ENCODE measurements at regions not wholly inside any gene's neighbourhood (a gene's known extent, or its start where the extent isn't known, plus 50 kb on each side); places are given as distances from the start of the nearest gene placed in this dataset.
"Not testable (repeated sequence)": the region's sequence is repeated elsewhere in the genome, so short reads cannot be mapped to it uniquely, and the experiment has no call there.

DNA sequence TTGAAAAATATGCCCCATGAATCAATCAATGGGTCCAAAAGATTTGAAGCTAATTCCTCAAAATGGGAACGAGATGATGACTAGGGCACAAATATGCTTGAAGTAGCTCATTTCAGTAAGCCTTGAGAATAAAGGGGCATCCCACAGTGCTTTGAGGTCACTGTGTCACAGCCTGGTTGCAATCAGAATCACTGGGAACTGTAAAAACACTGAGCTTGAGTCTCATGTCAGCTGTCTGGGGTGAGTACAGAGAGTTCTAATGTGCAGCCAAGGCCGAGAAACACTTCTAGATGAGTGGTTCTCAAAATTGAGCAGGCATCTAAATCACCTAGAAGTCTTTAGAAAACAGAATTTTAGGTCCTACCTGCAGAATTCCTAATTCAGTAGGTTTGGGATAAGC lies 120.5 kb upstream of the EGFL6 start:
- no peaks in the 10 kb centered on the region for H3K36me3 ChIP-seq (ENCODE audit: insufficient read depth, low read depth, low read length)
- H3K4me3 ChIP-seq (ENCODE audit: low read length), result no peak overlapping the region
- no peaks in the 10 kb centered on the region for H3K9me3 ChIP-seq (ENCODE audit: insufficient read depth, low read depth, low read length)
- H3K27ac ChIP-seq (ENCODE audit: low read length), result no peak overlapping the region
- H3K4me1 ChIP-seq (ENCODE audit: insufficient read depth, low read length), result no peaks in the 10 kb centered on the region
- no peaks in the 10 kb centered on the region for H3K27me3 ChIP-seq (ENCODE audit: insufficient read depth, low read length)
- H3K9ac ChIP-seq (ENCODE audit: low read depth, low read length), result no peak overlapping the region

DNA sequence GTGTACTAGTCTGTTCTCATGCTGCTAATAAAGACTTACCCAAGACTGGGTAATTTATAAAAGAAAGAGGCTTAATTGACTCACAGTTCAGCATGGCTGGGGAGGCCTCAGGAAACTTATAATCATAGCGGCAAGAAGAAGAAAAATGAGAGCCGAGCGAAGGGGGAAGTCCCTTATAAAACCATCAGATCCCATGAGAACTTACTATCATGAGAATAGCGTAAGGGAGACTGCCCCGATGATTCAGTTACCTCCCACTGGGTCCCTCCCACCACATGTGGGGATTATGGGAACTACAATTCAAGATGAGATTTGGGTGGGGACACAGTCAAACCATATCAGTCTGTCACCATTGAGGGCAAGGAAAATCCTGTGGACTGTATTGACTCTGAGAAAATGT lies 121.8 kb upstream of the ATXN3L start:
- H3K4me3 ChIP-seq (ENCODE audit: low read length); H3K9ac ChIP-seq (ENCODE audit: low read depth, low read length); H3K27ac ChIP-seq (ENCODE audit: low read length); H3K4me1 ChIP-seq (ENCODE audit: insufficient read depth, low read length); H3K27me3 ChIP-seq (ENCODE audit: insufficient read depth, low read length); H3K9me3 ChIP-seq (ENCODE audit: insufficient read depth, low read depth, low read length); H3K36me3 ChIP-seq (ENCODE audit: insufficient read depth, low read depth, low read length): not testable (repeated sequence)

DNA sequence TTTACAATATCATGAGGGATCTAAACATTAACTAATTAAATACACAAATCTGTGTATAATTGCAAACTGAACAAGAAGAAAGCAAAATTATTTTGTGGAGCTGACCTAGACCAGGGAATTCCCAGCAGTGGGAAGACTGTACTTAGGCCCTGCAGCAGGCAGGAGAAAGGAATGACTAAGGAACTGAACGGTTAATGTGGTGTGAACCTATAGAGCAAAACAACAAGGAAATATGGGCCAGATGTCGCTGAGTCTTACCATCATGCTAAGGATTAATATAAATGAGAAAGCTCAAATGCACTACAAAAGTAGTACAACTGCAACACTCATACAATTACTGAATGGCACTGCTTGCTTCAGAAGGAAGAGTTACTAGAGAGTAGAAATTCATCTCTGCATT lies 120.3 kb upstream of the ATXN3L start:
- Histone ChIP-seq H3K27me3 (ENCODE audit: insufficient read depth, low read length) (no peaks in the 10 kb centered on the region), H3K4me3 (ENCODE audit: low read length) (no peak overlapping the region), H3K9me3 (ENCODE audit: insufficient read depth, low read depth, low read length) (no peaks in the 10 kb centered on the region)

DNA sequence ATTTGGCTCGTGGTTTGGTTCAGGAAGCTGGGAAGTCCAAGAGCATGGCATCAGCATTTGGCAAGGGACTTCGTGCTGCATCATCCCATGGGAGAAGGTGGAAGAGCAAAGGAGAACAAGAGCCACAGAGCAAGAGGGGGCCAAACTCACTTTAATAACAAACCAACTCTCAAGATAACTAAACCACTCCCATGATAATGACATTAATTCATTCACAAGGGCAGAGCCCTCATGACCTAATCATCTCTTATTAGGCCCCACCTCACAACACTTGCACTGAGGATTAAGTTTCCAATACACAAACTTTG lies 113.4 kb upstream of the ATXN3L start:
- no peaks in the 10 kb centered on the region for H3K9me3 ChIP-seq (ENCODE audit: insufficient read depth, low read depth, low read length)
- H3K4me3 ChIP-seq (ENCODE audit: low read length), result no peak overlapping the region
- peaks cover 2% of the 10 kb centered on the region; the same call in 1 of the 2 replicates for H3K4me1 ChIP-seq (ENCODE audit: insufficient read depth, low read length)
- H3K27ac ChIP-seq (ENCODE audit: low read length), result no peak overlapping the region
- no peak overlapping the region for H3K9ac ChIP-seq (ENCODE audit: low read depth, low read length)
- H3K36me3 ChIP-seq (ENCODE audit: insufficient read depth, low read depth, low read length), result no peaks in the 10 kb centered on the region
- H3K27me3 ChIP-seq (ENCODE audit: insufficient read depth, low read length), result no peaks in the 10 kb centered on the region

More for the DNA sequence above, 120.3 kb upstream of the ATXN3L start:
- Histone ChIP-seq H3K4me1 (ENCODE audit: insufficient read depth, low read length) (no peaks in the 10 kb centered on the region), H3K9ac (ENCODE audit: low read depth, low read length) (no peak overlapping the region), H3K27ac (ENCODE audit: low read length) (no peak overlapping the region), H3K36me3 (ENCODE audit: insufficient read depth, low read depth, low read length) (no peaks in the 10 kb centered on the region)

DNA sequence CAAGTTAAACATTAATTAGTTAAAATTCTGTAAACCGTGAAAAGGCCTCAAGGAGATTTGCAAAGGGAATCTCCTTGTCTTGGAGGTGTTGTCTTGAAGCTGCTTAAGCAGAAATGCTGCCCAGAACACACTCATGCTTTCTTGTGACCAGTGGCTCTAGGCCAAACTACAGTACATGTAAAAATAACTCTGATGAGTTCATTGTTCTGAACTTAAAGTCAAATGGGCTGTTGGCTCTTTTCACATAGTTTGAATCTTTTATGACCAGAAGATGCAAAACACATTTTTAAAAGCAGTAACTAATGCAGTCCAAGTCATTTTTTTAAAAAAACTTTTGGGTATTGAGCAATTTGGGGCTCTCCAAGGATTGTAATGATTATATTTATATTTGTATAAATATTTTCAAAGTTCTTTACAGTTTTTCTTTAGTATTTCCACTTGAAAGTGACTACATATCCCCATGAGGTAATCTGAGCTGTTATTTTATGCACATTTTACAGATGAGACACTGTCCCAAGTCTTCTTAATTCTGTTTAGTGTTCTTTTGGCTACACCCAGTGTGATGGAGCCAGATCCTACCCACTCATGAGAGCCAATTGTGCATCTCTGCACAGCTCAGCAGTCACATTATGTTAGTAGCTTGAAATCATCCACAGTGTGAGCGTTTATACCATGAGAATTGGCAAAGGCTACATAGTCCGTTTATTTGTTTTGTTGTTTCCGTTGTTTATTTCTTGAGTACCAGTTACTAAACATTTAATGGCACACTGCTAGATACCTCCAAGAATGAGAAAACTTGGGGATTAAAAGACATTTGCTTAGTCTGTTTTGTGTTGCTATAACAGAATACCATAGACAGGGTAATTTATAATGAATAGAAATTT lies 112.8 kb upstream of the ATXN3L start:
- no peak overlapping the region for H3K27ac ChIP-seq (ENCODE audit: low read length)
- peaks cover 8% of the 10 kb centered on the region; the same call in 1 of the 2 replicates for H3K4me1 ChIP-seq (ENCODE audit: insufficient read depth, low read length)
- H3K4me3 ChIP-seq (ENCODE audit: low read length), result no peak overlapping the region
- no peaks in the 10 kb centered on the region for H3K9me3 ChIP-seq (ENCODE audit: insufficient read depth, low read depth, low read length)
- no peak overlapping the region for H3K9ac ChIP-seq (ENCODE audit: low read depth, low read length)
- no peaks in the 10 kb centered on the region for H3K36me3 ChIP-seq (ENCODE audit: insufficient read depth, low read depth, low read length)
- H3K27me3 ChIP-seq (ENCODE audit: insufficient read depth, low read length), result no peaks in the 10 kb centered on the region

DNA sequence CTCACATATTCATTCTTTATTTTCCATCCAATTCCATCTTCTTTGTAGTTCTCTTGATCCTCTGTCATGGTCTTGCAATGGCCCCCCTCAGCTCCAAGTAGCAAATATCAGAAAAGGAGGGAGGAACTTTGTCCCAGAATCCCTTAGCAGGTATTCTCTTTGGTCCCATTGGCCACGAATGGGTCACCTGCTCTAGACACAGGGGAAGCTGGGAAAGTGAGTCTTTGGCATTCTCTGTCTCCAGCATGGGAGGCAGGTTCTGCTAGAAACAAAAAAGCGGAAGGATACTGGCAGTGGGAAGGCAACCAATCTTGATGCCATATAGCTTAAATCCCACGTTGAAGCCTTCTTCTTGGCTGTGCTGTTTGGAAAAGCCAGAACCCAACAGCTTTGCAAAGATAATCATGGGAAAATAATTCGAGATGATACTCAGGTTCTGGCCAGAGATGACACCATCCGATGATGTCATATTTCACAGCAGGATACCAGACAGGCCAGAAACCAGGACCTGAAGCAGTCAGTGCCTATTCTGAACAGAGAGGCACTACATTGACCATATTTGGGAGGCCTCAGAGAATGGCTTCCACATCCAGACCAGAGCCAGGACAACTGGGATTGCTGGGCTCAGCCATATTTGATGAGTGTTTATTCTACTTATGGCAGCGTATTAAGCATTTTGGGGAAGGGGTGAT lies 110.4 kb upstream of the ATXN3L start:
- Histone ChIP-seq H3K27me3 (ENCODE audit: insufficient read depth, low read length) (no peaks in the 10 kb centered on the region), H3K9me3 (ENCODE audit: insufficient read depth, low read depth, low read length) (no peaks in the 10 kb centered on the region), H3K36me3 (ENCODE audit: insufficient read depth, low read depth, low read length) (no peaks in the 10 kb centered on the region), H3K9ac (ENCODE audit: low read depth, low read length) (no peak overlapping the region), H3K4me3 (ENCODE audit: low read length) (no peak overlapping the region), H3K4me1 (ENCODE audit: insufficient read depth, low read length) (peaks cover 12% of the 10 kb centered on the region; the same call in 1 of the 2 replicates), H3K27ac (ENCODE audit: low read length) (no peak overlapping the region)

DNA sequence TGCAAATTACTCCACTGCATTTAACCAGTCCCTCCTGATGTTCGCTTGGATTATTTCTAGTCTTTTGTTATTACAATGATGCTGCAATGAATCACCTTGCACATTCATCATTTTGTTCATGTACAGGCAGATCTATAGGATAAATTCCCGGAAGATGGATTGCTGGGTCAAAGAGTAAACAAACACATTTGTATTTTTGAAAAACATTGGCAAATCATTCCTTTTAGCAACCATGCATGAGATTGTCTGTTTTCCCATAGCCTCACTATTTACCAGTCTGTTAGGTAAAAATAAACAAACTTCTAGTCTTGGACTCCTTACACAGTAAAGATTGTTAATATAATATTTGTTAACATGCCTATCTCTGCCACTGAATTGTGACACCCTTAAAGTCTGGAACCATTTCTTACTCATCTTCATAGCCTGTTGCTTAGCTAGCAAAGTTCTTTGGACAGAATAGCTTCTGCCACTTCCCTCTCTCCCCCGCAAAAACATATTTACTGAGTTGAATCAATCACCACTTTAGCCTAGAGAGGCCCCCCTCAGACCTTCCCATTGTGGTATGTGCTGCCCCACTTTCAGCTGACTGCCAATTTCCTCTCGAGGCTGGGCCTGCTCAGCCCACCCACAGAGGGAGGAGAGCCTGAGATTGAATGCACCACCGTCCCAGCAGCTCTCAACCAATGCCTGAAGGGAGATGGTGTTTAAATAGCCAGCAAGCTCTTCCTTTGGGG lies 108.4 kb upstream of the ATXN3L start:
- no peaks in the 10 kb centered on the region for H3K9me3 ChIP-seq (ENCODE audit: insufficient read depth, low read depth, low read length)
- no peaks in the 10 kb centered on the region for H3K36me3 ChIP-seq (ENCODE audit: insufficient read depth, low read depth, low read length)
- peaks cover 12% of the 10 kb centered on the region; the same call in 1 of the 2 replicates for H3K4me1 ChIP-seq (ENCODE audit: insufficient read depth, low read length)
- no peaks in the 10 kb centered on the region for H3K27me3 ChIP-seq (ENCODE audit: insufficient read depth, low read length)
- no peak overlapping the region for H3K27ac ChIP-seq (ENCODE audit: low read length)
- H3K9ac ChIP-seq (ENCODE audit: low read depth, low read length), result no peak overlapping the region
- H3K4me3 ChIP-seq (ENCODE audit: low read length), result no peak overlapping the region; the same call in 1 of the 2 replicates

DNA sequence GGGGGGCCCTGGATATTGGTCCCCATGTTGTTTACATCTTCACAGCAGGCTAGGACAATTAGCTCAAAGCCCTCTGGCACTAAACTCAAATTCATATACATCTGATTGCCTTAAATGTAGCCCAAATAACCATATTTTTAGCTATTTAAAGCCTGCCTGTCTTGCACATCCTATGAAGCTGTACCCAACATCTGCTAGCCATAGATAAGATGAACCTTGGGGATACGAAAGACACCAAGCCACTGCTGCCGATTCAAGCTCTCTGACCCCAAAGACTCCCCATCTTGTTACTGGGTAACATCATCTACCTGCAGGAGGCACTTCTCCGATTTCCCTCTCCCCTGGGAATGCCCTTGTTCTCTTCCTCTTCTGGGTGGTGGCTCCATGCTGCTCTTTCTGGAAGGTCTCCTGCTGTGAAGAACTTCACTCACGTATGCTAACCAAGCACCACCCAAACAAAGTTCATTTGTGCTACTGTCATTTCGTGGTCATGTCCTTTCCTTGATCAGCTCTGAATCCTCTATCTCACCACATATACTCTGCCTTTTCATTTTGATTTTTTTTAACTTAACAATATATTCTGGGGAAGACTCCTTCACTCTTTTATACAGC lies 107.7 kb upstream of the ATXN3L start:
- Histone ChIP-seq H3K27ac (ENCODE audit: low read length) (no peak overlapping the region), H3K9ac (ENCODE audit: low read depth, low read length) (no peak overlapping the region), H3K9me3 (ENCODE audit: insufficient read depth, low read depth, low read length) (no peaks in the 10 kb centered on the region), H3K27me3 (ENCODE audit: insufficient read depth, low read length) (no peaks in the 10 kb centered on the region), H3K4me1 (ENCODE audit: insufficient read depth, low read length) (peaks cover 12% of the 10 kb centered on the region; the same call in 1 of the 2 replicates), H3K4me3 (ENCODE audit: low read length) (no peak overlapping the region), H3K36me3 (ENCODE audit: insufficient read depth, low read depth, low read length) (no peaks in the 10 kb centered on the region)

DNA sequence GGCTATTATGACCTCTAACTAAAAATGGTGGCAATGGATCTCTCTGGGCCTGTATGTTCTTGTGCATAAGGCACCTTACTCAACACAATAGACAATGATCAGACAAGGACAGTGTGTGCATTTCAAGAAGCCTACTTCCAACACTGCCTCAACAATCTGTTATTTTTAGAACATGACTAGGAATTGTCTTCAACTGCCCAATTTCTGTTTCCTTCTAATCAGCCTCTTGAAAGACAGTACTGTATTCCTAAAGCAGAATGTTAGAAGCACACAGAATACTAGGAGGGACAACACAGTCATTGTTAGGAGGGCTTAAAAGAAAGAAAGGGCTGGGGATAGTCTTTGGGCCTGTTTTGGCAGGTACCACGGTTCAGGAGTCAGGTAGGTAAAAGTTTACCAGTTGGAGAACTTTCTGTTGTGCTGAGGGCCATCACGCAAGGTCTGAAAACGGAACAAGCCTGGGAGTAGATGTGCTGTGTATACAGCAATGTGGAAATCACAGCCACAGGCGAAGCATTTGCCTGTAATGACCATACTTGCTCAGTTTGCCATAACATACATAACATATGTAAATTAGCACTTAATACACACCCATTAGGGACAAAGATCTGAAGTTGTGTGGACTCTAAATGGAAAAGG lies 100.8 kb upstream of the ATXN3L start:
- Histone ChIP-seq H3K27ac (ENCODE audit: low read length) (no peak overlapping the region), H3K4me3 (ENCODE audit: low read length) (no peak overlapping the region), H3K36me3 (ENCODE audit: insufficient read depth, low read depth, low read length) (no peaks in the 10 kb centered on the region), H3K27me3 (ENCODE audit: insufficient read depth, low read length) (no peaks in the 10 kb centered on the region), H3K9me3 (ENCODE audit: insufficient read depth, low read depth, low read length) (no peaks in the 10 kb centered on the region), H3K4me1 (ENCODE audit: insufficient read depth, low read length) (no peaks in the 10 kb centered on the region), H3K9ac (ENCODE audit: low read depth, low read length) (no peak overlapping the region)

DNA sequence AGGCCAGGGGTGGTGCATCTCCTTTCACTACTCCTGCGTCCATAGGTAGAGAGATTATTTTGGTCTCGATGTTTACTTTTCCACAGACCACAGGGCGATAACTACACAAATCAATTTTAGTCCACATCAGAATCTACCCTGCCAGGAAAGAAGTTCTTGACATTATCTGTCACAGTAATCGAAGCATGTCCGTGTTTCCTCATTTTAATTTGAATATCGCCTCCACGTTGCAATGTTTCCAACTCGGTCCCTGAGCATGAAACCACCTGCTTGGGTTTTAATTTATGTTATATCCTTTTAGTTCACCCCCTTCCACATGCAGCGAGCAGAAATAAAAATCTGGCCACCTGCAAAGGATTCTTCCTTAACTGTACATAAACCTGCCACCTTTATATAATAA lies 100.1 kb upstream of the ATXN3L start:
- Histone ChIP-seq H3K36me3 (ENCODE audit: insufficient read depth, low read depth, low read length) (no peaks in the 10 kb centered on the region), H3K27ac (ENCODE audit: low read length) (no peak overlapping the region), H3K9ac (ENCODE audit: low read depth, low read length) (no peak overlapping the region), H3K9me3 (ENCODE audit: insufficient read depth, low read depth, low read length) (no peaks in the 10 kb centered on the region), H3K4me1 (ENCODE audit: insufficient read depth, low read length) (no peaks in the 10 kb centered on the region; the same call in 1 of the 2 replicates), H3K27me3 (ENCODE audit: insufficient read depth, low read length) (no peaks in the 10 kb centered on the region), H3K4me3 (ENCODE audit: low read length) (no peak overlapping the region)

DNA sequence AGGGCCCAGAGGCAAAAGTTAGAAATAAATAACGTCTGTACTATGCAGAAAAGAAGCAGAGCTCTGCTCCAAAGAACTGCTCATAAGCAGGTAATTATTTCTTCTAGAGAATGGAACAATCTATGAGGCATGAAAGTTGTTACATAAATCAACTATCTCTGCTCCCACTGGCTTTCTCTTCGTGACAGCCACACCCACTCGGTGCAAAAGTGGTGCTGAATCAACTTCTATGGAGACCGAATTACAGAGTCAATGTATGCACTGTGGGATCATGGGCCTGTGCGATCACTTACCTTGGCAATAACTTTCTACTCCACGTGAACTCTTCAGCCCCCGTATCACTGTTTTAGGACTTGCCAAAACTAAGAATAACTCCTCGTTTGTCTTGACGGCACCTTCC lies 99.4 kb upstream of the ATXN3L start:
- H3K36me3 ChIP-seq (ENCODE audit: insufficient read depth, low read depth, low read length), result no peaks in the 10 kb centered on the region
- H3K9me3 ChIP-seq (ENCODE audit: insufficient read depth, low read depth, low read length), result no peaks in the 10 kb centered on the region
- no peak overlapping the region for H3K9ac ChIP-seq (ENCODE audit: low read depth, low read length)
- no peaks in the 10 kb centered on the region; the same call in 1 of the 2 replicates for H3K4me1 ChIP-seq (ENCODE audit: insufficient read depth, low read length)
- H3K27ac ChIP-seq (ENCODE audit: low read length), result no peak overlapping the region
- H3K27me3 ChIP-seq (ENCODE audit: insufficient read depth, low read length), result no peaks in the 10 kb centered on the region
- no peak overlapping the region for H3K4me3 ChIP-seq (ENCODE audit: low read length)

All from iPS-20b (cell line).